Choroid plexus epithelial cell (primary cell): ENCODE measurements at regions not wholly inside any gene's neighbourhood (a gene's known extent, or its start where the extent isn't known, plus 50 kb on each side); places are given as distances from the start of the nearest gene placed in this dataset.
A peak's percentile ranks its signal among the peaks of the same experiment; 100 is the strongest.

ENCODE experiments used
- DNase-seq: peaks from one replicate; pipeline ENCODE4 v3.0.0-alpha.2; 2010; ENCODE audit warnings: low read depth
- H3K4me3 ChIP-seq: 2 replicates; pipeline ENCODE4 v1.5.1; 2011; ENCODE audit warnings: low read depth, mild to moderate bottlenecking, control low read depth, low read length, moderate library complexity
- TF ChIP-seq, protein P1 (sequence below): conservative IDR thresholded peaks from 2 replicates; pipeline ENCODE4 v1.5.1; 2011; ENCODE audit warnings: low read depth, mild to moderate bottlenecking, control low read depth, inconsistent platforms, low read length, moderate library complexity

DNA sequence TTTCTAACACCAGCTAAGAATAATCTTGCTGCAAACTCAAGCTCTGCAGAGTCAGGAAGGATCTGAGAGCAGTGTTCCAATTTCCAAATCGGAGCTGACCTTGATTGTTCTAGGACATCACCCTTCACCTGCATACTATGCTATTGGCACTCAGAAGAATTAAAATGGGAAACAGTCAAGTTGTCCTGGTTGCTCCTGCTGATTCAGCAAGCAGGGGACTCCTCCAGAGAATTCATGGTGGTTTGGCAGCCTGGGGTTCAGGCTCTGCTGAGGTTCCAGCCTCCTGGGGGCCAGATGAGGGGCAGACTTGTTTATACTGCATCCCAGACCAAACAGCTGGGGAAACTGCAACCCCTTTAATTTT, 213.7 kb upstream of the ADAMTS9 start:
- peak; percentile 52 for DNase-seq
- TF ChIP-seq, protein P1, sequence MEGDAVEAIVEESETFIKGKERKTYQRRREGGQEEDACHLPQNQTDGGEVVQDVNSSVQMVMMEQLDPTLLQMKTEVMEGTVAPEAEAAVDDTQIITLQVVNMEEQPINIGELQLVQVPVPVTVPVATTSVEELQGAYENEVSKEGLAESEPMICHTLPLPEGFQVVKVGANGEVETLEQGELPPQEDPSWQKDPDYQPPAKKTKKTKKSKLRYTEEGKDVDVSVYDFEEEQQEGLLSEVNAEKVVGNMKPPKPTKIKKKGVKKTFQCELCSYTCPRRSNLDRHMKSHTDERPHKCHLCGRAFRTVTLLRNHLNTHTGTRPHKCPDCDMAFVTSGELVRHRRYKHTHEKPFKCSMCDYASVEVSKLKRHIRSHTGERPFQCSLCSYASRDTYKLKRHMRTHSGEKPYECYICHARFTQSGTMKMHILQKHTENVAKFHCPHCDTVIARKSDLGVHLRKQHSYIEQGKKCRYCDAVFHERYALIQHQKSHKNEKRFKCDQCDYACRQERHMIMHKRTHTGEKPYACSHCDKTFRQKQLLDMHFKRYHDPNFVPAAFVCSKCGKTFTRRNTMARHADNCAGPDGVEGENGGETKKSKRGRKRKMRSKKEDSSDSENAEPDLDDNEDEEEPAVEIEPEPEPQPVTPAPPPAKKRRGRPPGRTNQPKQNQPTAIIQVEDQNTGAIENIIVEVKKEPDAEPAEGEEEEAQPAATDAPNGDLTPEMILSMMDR: no peak
- H3K4me3 ChIP-seq: no peak overlapping the region

DNA sequence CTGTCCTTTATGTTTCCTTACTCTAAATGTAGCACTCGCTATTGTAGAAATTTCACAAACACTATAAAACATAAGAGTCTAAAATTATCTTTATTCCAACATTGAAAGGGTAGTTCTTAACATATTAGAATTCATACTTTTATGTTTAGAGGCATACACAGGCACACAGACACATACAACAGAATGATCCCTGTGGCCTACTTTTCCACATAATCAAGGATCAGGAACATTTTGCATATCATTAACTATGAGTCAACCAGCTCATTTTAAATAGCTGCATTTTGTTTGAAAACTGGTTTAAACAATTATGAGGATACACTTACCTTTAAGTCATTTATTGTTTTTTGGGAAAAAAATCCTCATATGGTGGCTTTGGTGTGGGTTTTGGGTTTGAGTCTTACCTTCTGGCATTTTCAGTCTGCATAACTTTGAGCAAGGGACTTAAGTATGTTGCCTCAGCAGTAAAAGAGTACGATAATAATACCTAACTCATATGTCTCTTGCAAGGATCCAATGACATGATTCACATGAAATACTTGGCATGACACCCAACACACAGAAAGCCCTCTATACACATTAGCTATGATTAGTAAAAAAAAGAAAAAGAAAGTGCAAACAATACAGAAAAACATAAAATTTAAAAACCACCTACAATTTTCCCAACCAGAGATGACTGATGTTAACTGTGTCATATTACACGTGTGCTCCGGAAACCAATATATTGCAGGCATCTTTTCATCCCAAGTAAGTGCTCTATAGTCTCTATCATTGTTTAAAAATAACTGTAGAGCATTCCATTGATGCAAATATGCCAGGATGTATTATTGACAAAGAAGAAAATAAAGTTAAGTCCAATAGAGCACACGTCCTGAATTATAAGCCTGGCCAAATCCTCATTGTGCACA, 213.1 kb upstream of the ADAMTS9 start:
- H3K4me3 ChIP-seq: no peak overlapping the region
- TF ChIP-seq, protein P1: no peak
- DNase-seq: peak; percentile 69

DNA sequence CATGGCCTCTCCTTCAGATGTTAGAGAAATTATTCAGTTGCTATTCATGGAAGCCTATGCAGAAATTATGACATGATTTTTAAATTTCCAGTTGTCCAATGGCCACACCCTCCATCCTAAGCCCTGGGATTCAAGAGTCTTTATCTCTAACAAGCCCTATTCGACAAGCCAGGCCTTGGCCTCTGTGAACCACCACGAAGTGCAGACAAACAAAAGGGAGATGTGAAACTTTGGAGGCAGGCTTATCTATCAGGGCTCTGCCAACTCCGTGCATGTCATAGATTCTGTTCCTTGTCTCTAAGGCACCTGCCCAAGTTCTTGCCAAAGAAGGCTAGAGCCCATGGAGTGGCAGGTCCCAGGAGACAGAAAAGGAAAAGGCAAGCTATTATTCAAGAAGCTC, 212.4 kb upstream of the ADAMTS9 start:
- TF ChIP-seq, protein P1: no peak
- DNase-seq: no peak
- H3K4me3 ChIP-seq: no peak overlapping the region

DNA sequence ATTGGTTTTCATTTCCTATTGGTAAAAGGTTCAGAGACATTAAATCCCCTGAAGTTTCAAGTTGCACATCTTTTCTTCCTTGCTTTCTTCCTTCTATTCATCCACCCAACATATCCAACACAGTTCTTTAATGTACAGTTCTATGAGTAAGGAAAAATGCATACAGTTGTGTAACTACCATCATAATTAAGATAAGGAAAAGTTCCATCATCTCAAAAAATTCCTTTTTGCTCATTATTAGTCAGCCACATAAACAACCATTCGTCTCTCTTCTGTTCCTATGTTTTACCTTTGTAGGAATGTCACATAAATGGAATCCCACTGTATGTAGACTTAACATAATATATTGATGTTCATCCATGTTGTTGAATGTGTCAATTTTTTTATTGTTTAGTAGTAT, 211.1 kb upstream of the ADAMTS9 start:
- DNase-seq: no peak
- TF ChIP-seq, protein P1: no peak
- H3K4me3 ChIP-seq: no peak overlapping the region

DNA sequence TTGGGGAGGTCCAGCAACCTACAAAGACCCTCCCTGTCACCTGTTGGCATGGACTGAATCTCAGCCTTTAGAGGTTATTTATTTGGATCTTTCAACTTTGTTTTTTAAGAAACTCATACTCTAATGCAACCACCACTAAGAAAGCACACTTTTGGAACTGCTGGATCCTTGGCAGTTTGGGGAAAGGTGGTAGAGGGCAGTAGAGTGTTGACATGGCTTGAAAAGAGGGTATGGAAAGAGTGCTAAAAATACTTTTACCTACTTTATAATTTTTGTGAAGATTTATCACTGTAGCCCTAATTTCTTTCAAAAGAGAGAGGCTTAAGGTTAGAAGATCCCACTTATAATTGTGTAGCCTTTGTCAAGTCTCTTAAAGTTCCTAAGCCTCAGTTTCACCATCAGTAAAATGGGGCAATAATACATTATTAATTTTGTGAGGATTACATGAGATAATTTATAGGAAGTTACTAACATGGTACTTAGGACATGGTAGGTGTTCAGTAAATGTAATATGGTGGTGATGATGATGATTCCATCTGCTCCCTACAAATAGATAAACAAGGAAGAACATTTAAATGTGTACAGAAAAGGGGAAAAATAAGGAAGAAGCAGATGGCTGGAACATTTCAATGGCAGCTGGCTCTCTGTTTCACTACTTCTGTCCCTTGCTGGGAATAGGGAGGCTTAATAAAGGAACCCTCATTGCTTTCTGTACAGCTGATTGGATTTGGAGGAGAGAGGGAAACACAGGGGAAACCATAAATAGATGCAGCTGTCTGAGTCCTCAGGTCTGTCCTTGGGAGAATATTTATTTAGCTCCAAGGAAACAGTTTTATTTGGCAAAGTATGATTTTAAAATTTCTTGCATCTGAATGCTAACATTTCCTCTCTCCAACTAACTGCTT, 208.4 kb upstream of the ADAMTS9 start:
- TF ChIP-seq, protein P1: no peak
- DNase-seq: no peak
- H3K4me3 ChIP-seq: no peak overlapping the region

DNA sequence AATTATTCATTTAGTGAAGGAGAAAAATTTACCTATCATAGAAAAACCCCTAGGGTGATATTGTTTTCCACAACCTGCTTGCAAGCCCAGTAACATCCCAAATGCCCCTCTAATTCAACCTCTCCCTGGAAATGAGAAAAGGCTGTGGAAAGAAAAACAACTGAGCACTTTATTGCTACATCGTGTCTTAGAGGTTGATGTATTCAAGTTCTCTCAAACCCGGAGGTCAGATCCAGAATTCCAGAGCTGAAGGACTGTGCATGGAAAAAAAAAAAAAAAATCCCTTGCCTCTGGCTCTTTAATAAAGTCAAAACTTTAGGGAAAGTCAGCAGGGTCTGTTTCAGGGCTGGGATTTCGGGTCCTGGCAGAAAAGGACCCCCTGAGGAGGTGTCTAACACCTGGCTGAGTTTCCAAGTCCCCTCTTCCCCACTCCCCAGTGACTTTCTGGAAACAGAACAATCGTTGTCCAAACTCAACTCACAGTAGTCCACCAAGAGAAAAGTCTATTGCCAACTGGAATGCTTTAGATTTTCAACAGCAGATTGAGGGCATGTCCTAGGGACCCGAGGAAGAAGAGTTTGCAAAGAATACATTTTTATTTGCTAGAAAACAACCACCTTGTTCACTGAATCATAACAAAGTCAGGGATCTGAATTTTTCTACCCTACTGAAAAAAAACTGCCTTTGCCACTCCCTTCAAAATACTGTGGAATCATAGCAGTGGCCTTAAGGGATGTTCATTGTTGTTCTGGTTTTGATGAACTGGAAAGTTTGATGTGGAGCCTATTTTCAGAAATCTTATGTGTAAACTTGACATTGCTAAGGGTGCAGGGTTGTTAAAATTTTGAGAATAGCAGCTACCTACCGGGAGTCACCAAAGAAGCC, 207.5 kb upstream of the ADAMTS9 start:
- no peak for DNase-seq
- TF ChIP-seq, protein P1: no peak
- H3K4me3 ChIP-seq: no peak overlapping the region
